A549 (cell line): ENCODE measurements at regions not wholly inside any gene's neighbourhood (a gene's known extent, or its start where the extent isn't known, plus 50 kb on each side); places are given as distances from the start of the nearest gene placed in this dataset.

ENCODE experiments used
- CHD2 ChIP-seq: fragments of 150-350 bp; IDR thresholded peaks from 2 replicates; pipeline ENCODE4 v1.6.1; 2014; ENCODE audit warnings: low read length; ENCODE audit not compliant: partially characterized antibody
- HOXA7 ChIP-seq: fragments of 250-450 bp; sonication (Bioruptor Pico); IDR thresholded peaks from 2 replicates; pipeline ENCODE4 v1.5.0; 2020; ENCODE audit warnings: mild to moderate bottlenecking, moderate library complexity
- KDM1A ChIP-seq: fragments of 200-600 bp; sonication (generic); IDR thresholded peaks from 2 replicates; pipeline ENCODE4 v1.6.1; 2016; ENCODE audit warnings: low read depth, mild to moderate bottlenecking
- POLR2AphosphoS2 ChIP-seq: conservative IDR thresholded peaks from 2 replicates; pipeline ENCODE4 v1.6.1; 2012; ENCODE audit warnings: low read length, improper control_type of control experiment, inconsistent platforms

GRCh38 chr4:14583331-14583730 lies 418.9 kb upstream of the CPEB2 start:
- TF ChIP-seq HOXA7 (no peak), POLR2AphosphoS2 (no peak), KDM1A (no peak), CHD2 (no peak)
